Epidermal melanocyte (primary cell): ENCODE measurements at regions not wholly inside any gene's neighbourhood (a gene's known extent, or its start where the extent isn't known, plus 50 kb on each side); places are given as distances from the start of the nearest gene placed in this dataset.
"Not testable (repeated sequence)": the region's sequence is repeated elsewhere in the genome, so short reads cannot be mapped to it uniquely, and the experiment has no call there.

Experiments used
- DNase-seq: peaks from one replicate; pipeline ENCODE4 v3.0.0; 2011; ENCODE audit warnings: low spot score; ENCODE audit not compliant: insufficient read length

DNA sequence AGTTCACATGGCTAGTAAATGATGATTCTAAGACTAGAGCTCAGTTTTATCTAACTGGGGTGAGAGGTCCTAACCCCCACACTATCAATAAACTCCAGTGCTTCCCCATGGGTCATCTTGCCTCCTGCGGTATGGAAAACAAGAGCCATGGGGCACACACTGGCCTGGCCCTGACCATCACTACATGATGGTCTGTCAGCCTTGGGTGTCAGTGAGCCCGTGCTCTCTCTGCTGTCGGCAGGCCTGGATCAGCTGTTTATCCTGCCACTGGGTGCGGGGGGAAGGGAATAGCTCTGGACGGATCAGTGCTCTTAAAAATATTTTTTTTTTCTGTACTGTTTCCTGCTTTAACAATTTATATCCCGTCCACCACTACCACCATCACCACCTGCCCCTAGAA, 255.0 kb upstream of the ADGRL2 start:
- DNase-seq: no peak

DNA sequence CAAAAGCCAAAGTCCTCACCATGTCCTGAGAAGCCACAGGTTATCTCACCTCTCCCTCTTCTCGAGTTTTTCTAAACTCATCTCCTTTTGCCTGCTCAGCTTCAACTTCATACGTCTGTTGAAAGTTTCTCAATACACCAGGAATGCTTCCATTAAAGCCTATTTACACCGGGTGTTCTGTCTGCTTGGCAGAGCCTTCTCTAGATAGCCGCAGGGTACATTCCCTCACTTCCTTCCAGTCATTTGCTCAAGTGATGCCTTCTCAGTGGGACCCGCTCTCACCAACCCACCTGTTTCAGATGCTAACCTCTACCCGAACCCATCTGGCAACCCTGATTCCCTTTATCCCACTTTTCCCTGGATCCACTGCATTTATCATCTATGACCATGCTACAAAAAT, 257.0 kb upstream of the ADGRL2 start:
- no peak for DNase-seq

DNA sequence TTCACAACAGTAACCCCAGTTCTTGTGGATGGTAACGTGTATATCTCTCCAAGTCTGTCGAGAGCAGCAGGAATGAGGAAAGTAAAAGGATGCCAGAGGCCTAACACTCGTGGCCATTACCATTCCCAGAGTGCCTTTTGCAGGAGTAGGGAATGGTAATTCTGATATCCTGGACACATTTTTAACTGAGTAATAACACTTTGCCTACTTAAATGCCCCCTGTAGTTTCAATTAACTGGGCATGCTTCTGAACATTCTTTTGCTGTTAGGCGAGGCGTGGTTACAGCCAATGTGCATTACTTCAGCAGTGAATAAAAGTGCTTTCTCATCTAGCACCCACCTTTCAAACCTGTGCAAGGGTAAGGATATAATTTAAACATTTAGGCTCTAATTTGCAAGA, 258.5 kb upstream of the ADGRL2 start:
- no peak for DNase-seq

DNA sequence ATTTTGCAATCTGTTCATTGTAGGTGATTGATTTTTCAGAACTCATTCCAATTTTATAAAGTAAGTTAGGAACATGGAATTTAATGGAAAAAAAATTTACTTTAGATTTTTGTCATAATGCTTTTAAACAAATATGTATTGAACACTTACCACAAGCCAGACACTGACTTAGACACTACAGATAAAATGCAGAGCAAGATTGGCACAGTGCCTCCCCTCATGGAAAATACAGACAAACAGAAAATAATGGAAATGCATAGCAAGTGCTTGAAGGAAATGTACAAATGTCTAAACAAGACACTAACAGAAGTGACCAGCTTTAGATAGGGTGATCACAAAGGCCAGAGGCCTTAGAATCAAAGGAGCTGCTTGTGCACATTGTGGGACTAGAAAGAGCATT, 260.5 kb upstream of the ADGRL2 start:
- DNase-seq: no peak

DNA sequence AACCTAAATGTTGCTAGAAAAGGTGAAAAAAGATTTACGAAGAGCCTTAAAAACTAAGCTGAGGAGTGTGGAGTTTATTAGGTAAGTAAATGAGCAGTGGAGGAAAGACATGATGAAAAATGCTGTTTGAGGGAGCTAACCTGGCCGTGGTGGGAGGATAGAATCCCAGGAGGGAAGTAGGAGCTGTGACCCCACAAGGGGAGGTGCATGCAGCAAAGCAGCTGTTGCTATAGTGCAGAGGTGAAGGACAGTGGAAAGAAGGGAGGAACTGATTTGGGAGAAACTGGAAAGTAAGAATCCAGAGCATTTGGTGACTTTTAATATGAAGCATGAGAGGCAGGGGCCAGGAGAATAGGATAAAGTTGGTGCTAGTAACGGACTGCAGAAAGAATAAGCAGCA, 271.7 kb upstream of the ADGRL2 start:
- DNase-seq: no peak

DNA sequence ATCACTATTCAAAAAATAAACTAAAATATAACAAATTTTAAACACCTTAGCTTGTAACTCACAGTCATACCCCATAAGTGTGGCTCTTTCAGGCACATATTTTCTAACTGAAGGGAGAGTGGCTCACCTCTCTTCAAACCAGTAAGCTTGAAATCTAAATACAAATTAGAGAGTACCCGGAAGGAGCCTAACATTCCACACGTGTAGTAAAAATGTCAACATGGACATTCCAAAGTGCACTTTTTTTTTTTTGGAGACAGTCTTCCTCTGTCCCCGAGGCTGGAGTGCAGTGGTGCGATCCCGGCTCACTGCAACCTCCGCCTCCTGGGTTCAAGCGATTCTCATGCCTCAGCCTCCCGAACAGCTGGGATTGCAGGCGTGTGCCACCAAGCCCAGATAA, 275.6 kb upstream of the ADGRL2 start:
- no peak for DNase-seq

DNA sequence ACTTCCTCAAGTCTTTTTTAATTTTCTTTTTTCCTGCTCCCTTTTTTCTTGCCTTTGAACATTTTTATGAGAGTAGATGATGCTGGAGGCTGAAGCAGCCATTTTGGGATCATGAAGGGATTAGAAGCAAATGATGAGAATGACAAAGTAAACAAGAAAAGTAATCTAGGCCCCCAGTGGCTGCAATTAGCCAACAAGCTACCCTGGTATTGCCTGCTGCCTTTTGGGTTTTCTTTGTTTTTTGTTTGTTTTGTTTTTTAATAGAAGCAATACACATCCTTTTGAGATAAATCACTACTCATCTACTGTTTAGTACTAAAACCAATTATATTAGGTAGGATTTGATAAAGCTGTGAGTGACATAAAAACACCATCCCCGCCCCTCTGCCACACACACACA, 280.7 kb upstream of the ADGRL2 start:
- no peak for DNase-seq

DNA sequence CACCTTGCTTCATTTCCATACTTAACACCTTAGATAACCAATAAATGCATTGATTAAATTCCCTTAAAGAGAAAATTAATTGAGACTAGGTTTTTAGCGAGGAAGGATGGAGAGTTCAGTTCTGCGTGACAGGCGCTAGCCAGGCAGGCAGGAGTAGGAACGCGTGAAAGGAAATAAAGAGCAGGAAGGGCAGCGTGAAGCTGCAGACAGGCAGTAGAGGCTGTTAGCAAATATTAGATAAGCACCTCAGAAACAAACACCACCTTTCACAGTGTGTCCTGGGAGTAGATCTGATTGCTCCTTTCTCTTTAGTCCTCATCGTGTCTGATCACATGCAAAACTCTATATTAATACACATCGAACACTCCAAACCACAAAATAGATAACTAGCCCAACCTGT, 282.7 kb upstream of the ADGRL2 start:
- DNase-seq: no peak

DNA sequence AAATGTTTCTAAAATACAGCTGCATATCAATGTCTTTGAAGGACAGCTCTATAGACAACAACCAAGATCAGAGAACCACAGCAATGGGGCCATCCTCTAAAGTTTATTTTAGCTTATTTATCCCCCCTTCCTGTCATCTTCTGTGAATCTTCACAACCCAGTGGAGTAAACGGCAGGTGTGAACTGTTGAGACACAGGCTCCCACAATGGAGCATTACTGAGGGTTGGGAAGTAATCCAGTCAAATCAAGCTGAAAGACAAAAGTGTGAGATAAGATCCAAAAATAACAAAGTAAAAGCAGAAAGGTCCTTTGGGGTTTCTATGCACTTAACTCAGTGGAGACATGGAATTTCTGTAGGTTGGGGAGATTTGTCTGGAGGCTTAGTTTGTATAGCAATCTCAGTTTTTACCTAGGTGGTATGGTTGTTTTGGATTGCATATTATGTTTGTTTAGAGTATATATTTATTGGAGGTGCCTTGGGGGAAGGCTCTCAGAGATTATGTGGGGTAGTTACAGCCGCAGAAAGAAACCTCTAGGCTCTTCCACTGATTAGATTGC, 286.9 kb upstream of the ADGRL2 start:
- DNase-seq: no peak

DNA sequence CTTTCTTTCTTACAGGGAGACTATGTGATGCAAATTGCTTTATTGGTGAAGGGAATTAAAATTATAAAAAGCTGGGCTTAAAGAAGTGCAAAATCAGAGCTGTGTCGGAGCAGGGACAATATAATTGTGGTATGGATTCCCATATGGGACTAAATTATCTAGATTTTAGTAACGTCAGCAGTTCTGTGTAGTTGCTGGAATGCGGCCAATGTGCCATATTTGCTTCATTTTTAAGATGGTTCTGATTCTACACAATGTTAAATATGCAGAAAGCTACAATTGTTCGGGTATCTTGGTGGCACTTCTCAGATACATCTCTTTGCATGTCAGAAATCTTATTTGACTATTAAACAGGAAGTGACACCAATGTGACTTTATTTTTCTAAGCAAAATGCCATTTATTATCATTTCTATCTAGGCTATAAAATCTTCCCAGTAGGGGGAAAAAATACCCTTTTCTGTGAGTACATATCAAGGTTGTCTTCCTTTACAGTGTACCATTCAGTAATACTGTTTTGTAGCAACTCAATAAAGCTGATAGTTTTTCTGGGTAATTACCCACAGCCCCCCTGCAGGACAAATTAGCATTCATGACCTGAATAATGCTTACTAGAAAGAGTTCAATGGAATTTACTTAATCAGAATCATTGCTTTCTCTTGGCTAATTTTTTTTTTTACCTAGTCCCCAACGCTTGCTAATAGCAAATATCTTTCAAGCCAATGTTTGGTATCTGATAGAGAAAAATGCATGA, 288.3 kb upstream of the ADGRL2 start:
- no peak for DNase-seq

DNA sequence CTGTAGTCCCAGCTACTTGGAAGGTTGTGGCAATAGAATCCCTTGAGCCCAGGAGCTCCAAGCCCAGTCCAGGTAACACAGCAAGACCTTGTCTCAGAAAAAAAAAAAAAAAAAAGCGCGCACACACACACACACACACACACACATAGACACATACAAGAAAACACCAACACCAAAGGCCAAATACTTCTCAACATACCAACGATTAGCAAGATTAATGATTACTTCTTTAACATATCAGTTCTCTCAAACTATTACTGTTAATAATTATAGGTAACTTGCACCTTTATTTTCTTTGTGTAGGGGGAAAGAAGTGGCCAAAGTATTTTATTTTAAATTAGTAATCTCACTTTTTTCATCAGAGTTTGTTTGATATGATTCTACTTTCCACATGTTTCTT, 289.5 kb upstream of the ADGRL2 start:
- no peak for DNase-seq

DNA sequence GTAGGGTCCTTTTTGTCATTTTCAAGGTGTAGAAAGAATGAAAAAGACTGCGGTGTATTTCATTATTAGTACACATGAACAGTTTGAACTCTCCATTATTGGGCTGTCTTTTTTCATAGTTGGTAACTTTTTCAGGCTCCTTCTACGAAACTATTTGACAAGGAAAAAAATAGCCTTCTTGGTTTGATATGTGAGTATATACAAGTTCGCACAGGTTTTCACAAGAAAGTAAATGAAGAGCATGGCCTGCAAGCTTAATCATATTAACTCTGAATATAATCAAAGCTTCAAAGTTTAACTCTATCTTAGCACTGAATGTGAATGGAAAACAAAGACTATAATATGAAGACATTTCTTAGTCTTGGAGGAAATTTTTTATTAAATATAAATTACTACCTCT, 290.0 kb upstream of the ADGRL2 start:
- DNase-seq: no peak

DNA sequence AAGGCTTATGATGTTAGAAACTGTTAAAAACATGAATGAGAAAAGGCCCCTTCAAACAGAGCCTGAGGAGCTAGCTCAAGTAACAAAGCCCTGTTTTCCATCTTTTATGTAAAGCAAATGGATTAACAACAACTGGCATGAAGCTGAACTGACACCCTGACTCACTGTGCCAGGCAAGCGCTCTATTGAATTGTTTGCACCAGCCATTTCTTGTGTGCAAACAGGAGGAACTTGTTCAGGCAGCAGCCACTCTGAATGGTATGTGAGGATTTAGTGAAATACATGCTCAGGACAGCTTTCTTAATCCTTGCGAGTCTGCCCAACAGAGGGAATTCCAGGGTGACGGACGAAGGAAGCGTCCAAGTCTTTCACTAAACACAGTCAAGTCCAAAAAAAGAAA, 291.1 kb upstream of the ADGRL2 start:
- no peak for DNase-seq

DNA sequence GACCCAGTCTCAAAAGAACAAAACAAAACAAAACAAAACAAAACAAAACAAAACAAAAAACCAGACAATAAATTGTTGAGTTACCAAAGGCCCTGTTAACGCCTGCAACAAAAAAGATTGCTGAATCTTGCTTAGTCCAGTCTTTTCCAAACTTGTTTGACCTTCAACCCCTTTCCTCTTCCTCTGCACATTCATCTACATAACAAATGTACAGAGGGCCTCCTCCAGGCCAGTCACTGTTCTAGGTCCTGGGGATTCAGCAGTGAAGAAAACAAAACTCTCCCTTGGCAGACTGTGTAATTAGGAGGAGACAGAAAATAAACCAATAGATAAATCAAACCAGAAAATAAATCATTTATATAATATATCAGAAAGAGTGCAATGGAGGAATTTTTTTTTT, 294.0 kb upstream of the ADGRL2 start:
- DNase-seq: no peak

DNA sequence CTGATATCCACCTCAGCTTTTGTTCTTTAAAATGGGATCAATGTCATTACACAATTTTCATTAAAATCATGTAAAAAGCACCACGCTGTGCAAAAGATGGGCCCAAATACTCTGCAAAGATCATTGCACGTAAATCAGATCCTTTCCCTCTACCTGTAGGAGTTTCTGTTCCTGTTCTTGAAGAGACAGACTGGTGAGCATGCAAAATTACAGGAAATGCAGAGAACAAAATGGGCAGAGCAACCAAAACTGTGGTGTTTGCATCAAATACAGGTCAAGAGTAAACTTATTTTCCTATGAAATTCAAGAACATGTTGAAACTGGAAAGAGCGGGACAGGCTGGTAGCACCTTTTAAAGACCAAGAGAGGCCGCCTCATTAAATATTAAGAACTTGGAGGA, 294.9 kb upstream of the ADGRL2 start:
- DNase-seq: no peak

DNA sequence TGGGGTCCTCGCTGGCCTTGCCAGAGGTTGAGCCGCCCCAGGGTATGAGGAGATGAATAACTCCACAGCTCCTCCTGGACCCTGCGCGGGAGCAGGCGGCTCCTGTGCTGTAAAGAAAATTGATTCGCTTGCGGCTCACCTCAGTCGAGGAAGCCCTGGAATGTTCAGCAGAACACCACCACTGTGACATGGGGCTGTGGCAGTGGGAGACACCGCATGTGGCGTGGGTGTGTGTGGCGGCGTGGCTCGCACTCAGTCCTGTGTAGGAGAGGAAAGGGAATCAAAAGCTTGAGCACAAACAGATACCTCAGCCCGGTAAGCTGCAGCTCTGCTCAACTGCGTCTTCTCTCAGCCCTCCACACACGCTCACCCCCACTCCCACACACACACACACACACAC, 295.9 kb upstream of the ADGRL2 start:
- DNase-seq: not testable (repeated sequence)

DNA sequence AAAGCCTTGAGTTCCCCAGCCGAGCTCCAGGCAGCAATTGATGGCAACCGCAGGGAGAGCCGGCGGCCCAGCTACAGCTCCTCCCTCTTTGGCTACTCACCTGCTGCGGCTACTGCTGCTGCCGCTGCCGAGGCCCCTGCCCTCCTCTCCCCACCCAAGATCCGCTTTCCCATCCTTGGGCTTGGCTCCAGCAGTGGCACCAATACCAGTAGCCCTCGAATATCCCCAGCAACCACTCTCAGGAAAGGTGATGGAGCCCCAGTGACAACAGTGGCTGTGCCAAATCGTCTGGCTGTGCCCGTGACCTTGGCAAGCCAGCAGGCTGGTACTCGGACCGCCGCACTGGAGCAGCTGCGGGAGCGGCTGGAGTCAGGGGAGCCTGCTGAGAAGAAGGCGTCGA, 298.0 kb upstream of the ADGRL2 start:
- DNase-seq: not testable (repeated sequence)

DNA sequence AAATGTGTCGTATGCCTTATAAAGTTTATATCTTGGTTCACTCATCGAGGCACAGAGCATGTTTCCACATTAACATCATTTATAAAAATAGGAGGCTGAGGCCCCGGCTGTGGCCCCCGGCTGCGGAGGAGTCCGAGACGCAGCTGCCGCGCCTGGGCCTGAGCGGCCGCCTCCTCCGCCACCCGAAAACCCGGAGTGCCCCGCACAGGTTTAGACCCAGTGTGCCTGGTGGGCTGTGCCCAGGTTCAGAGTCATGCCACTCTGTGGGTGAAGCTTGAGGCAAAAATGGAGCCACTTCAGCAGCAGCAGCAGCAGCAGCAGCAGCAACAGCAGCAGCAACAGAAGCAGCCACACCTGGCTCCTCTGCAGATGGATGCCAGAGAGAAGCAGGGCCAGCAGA, 299.2 kb upstream of the ADGRL2 start:
- not testable (repeated sequence) for DNase-seq

DNA sequence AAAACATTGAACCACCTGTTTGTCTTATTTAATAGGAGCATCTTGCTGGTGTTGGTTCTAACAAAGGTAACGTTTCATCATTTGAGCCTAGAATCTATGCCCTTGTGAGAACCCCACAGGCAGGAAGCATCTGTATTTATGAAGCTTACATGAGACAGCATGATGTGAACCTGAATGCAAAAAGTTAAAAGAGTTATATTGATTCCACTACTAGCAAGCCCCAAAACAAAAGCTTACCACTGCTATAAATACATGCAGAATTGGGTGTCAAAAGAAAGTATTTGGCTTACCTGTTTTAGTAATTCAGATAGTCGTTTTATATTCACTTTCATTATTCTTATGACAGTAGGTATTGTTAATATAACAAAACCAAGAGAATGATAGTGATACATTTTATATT, 301.2 kb upstream of the ADGRL2 start:
- DNase-seq: no peak

DNA sequence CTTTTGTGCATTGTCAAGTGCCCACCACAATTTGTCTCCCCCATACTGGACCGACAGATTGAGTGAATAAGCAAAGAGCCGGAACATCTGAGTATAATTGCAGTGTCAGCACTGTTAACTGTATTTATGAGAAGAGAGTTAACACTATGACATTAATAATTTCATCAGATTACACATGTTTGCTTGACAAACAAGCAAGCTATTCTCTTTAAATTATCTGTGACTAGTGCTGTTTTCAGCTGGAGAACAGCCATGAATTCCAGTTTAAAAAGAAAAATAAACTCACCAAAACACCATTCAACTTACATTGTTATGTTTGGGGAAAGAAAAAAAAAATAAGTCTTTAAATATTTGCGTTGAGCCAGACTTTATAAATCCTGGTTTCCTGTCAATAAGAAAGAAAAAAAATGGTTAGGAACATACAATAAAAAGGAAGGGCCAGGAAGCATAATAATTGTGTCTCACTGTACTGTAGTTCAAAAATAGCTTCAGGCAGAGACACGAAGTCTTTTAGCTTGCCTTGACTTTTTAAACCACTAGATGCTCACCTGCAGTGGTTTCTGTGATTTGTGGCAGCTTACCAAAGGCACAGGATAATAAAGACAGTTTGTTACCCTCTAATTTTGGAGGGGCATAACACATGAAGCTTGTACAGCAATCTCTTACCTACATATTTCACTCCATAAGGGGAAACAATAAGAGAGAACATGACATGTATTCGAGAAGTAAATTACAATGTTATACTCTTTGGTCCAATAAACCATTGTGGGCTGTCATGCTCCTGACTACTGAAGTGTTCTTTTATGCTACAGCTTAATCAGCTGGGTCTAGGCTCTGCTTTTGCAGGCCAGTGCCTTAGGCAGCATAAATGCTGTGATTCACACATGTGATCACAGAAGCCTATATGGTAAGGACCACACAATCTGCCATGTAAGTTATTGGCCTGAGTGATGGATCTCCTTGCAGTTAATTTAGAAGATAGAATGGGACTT, 302.0 kb upstream of the ADGRL2 start:
- DNase-seq: no peak

DNA sequence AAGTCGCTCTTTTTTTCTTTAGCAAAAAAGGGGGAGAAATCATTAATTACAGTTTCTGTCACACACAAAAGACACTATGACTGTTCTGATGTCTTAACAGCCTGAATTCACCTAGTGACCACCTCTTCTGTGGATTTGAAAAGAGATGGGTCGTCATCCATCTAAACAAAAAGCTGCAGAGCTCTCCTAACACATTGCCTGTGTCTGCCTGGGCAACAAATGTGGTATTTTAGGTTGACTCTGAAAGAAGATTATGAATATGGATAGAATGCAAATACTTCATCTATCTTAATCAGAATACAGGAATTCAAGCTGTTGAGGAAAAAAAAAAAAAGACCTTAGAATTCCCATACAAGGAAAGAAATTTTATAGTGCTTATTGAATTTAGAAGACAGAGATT, 304.4 kb upstream of the ADGRL2 start:
- no peak for DNase-seq

DNA sequence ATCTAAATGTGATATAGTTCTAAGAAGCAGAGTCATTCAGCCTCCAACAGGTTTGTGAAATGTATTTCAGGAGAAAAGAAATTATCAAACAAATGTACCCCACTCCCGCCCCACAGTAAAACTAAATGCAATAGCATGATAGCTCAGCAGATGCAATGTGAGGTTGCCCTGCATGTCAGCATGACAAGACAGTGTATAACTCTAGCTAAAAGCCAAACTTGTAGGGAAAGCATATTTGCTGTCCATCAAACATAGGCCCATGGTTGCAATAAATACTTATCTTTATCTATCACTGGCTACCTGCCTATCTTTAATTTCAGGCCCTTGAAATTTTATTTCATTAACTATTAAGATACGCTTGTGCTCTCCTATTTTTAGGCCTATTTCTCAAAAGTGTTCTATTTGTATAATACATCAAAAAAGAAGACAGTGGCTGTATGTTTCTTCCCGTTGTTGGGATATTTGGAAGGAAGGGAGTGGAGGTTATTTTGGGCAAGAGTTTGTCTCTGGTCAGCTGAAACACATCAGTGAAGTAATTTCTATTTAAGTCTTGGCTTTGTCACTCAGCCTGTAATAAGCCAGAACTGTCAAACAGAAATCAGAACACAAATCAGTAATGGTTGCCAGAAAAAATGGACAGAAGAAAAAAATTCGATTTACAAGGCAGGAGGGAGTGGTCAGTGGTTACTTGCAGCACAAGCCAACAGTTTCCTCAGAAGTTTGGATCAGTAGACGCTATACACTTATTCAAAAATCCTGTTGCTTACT, 307.4 kb upstream of the ADGRL2 start:
- no peak for DNase-seq
